ENCODE measurements at regions not wholly inside any gene's neighbourhood (a gene's known extent, or its start where the extent isn't known, plus 50 kb on each side); places are given as distances from the start of the nearest gene placed in this dataset.

DNA sequence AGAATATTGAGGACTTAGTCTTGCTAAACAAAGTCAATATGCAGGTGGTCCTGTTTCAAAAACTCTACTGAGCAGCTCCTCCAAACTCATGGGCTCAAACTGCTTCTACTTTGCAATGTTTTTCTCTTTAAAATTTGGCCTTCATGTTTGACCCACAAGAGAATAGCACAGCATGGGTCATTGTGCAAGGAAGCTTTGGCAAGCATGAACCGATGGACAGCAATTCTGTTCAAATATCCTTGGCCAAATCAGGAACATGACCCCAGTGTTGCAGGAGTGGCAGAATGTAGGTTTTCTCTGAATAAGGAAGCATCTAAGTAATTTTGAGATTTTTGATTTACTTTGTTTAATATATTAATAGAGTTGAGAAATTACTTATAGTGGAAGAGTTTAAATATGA, 477.9 kb downstream of the KCNJ3 start:
- H3K4me1 ChIP-seq (ENCODE audit: control insufficient read depth in 2 of 2, insufficient read depth in 2 of 2, low read length in 2 of 2) = no peaks in the 10 kb centered on the region
- no peaks in the 10 kb centered on the region for H3K9me3 ChIP-seq (ENCODE audit: control extremely low read depth in 1 of 3, control insufficient read depth in 2 of 3, insufficient read depth in 1 of 3, low read length in 2 of 3)
- no peak overlapping the region for H3K27ac Mint-ChIP-seq
- intact Hi-C loops (cut with micrococcal nuclease) = no loop called here
- H4K20me1 ChIP-seq (ENCODE audit: control insufficient read depth, insufficient read depth, low read length, poor library complexity, severe bottlenecking) = no peaks in the 10 kb centered on the region
- H3K4me3 ChIP-seq (ENCODE audit: control extremely low read depth in 1 of 5, extremely low read depth in 1 of 5, insufficient read depth in 1 of 5, low read depth in 2 of 5, low read length in 4 of 5) = no peak overlapping the region
- no peak for DNase-seq
- ChIA-PET CTCF (no interaction called here), POLR2A (interaction anchor here (0.6 kb wide), 1 partner anchor 1144 kb away, joined by 10 read pairs; no protein-coding TSS in a partner anchor)
- WGBS (ENCODE audit: insufficient coverage) = 100% methylated on average over 1 of the region's 1 CpG
- TF ChIP-seq EZH2 (IDR thresholded peaks at IDR 0.05; ENCODE audit: borderline replicate concordance, insufficient read depth, low read depth, low read length, poor library complexity, severe bottlenecking) = no peak
- TF ChIP-seq, protein P1, sequence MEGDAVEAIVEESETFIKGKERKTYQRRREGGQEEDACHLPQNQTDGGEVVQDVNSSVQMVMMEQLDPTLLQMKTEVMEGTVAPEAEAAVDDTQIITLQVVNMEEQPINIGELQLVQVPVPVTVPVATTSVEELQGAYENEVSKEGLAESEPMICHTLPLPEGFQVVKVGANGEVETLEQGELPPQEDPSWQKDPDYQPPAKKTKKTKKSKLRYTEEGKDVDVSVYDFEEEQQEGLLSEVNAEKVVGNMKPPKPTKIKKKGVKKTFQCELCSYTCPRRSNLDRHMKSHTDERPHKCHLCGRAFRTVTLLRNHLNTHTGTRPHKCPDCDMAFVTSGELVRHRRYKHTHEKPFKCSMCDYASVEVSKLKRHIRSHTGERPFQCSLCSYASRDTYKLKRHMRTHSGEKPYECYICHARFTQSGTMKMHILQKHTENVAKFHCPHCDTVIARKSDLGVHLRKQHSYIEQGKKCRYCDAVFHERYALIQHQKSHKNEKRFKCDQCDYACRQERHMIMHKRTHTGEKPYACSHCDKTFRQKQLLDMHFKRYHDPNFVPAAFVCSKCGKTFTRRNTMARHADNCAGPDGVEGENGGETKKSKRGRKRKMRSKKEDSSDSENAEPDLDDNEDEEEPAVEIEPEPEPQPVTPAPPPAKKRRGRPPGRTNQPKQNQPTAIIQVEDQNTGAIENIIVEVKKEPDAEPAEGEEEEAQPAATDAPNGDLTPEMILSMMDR (IDR thresholded peaks at IDR 0.05) = no peak
- H3K4me3 Mint-ChIP-seq = no peak overlapping the region
- H3K4me2 ChIP-seq (replicated peaks; ENCODE audit: low read depth, low read length, poor library complexity, severe bottlenecking) = no peak overlapping the region
- no peaks in the 10 kb centered on the region for H3K9me3 Mint-ChIP-seq (ENCODE audit: insufficient read depth)
- H3K9ac ChIP-seq (ENCODE audit: low read length) = no peak overlapping the region
- no peaks in the 10 kb centered on the region for H3K27me3 ChIP-seq (replicated peaks in 1 of 4; ENCODE audit: control extremely low read depth in 1 of 4, control insufficient read depth in 3 of 4, insufficient read depth in 4 of 4, low read length in 3 of 4)
- no peaks in the 10 kb centered on the region for H3K36me3 ChIP-seq (replicated peaks in 1 of 2; ENCODE audit: control extremely low read depth in 1 of 2, control insufficient read depth in 1 of 2, extremely low read depth in 1 of 2, insufficient read depth in 2 of 2, low read length in 1 of 2)
- ATAC-seq (ENCODE audit: low read depth) = no peak
- H2AFZ ChIP-seq (ENCODE audit: insufficient read depth, low read depth, low read length, poor library complexity, severe bottlenecking) = no peak overlapping the region
- no peaks in the 10 kb centered on the region for H3K27me3 Mint-ChIP-seq
- H3K79me2 ChIP-seq (ENCODE audit: control insufficient read depth, insufficient read depth, low read length) = no peaks in the 10 kb centered on the region
- no peak overlapping the region for H3K27ac ChIP-seq (ENCODE audit: low read length in 2 of 2)
- no peaks in the 10 kb centered on the region for H3K4me1 Mint-ChIP-seq

DNA sequence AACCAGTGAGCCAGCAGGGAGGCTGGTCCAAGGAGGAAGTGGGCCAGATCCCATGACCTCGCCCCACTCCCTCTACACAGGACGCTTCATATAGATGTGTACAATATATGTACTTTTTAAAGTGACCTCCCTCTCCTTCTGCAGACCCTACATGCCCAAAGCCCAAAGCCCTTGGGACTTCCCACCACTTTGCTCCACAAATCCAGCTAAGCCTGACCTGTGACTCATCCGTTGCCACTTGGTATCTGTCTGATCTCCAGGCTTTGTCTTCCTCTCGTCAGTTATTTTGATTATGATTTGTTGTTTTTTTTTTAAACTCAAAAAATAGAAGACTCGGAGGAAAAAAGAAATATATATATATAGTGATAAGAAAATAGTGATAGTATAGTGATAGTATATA, 470.8 kb downstream of the KCNJ3 start:
- WGBS (ENCODE audit: insufficient coverage) = no CpG with 5 or more reads among the region's 5 CpGs
- intact Hi-C loops (cut with micrococcal nuclease) = no loop called here
- no peak for ATAC-seq (ENCODE audit: low read depth)

More for the DNA sequence above, 470.8 kb downstream of the KCNJ3 start:
- ChIA-PET CTCF (no interaction called here), POLR2A (no interaction called here)
- Histone ChIP-seq H3K79me2 (ENCODE audit: control insufficient read depth, insufficient read depth, low read length) (no peaks in the 10 kb centered on the region), H3K9ac (ENCODE audit: low read length) (no peak overlapping the region), H2AFZ (ENCODE audit: insufficient read depth, low read depth, low read length, poor library complexity, severe bottlenecking) (no peak overlapping the region), H3K9me3 (ENCODE audit: control extremely low read depth in 1 of 3, control insufficient read depth in 2 of 3, insufficient read depth in 1 of 3, low read length in 2 of 3) (no peaks in the 10 kb centered on the region), H3K4me3 (ENCODE audit: control extremely low read depth in 1 of 5, extremely low read depth in 1 of 5, insufficient read depth in 1 of 5, low read depth in 2 of 5, low read length in 4 of 5) (no peak overlapping the region), H3K27ac (ENCODE audit: low read length in 2 of 2) (no peak overlapping the region), H4K20me1 (ENCODE audit: control insufficient read depth, insufficient read depth, low read length, poor library complexity, severe bottlenecking) (no peaks in the 10 kb centered on the region), H3K36me3 (replicated peaks in 1 of 2; ENCODE audit: control extremely low read depth in 1 of 2, control insufficient read depth in 1 of 2, extremely low read depth in 1 of 2, insufficient read depth in 2 of 2, low read length in 1 of 2) (no peaks in the 10 kb centered on the region), H3K27me3 (replicated peaks in 1 of 4; ENCODE audit: control extremely low read depth in 1 of 4, control insufficient read depth in 3 of 4, insufficient read depth in 4 of 4, low read length in 3 of 4) (no peaks in the 10 kb centered on the region), H3K4me1 (ENCODE audit: control insufficient read depth in 2 of 2, insufficient read depth in 2 of 2, low read length in 2 of 2) (no peaks in the 10 kb centered on the region), H3K4me2 (replicated peaks; ENCODE audit: low read depth, low read length, poor library complexity, severe bottlenecking) (no peak overlapping the region)
- TF ChIP-seq EZH2 (IDR thresholded peaks at IDR 0.05; ENCODE audit: borderline replicate concordance, insufficient read depth, low read depth, low read length, poor library complexity, severe bottlenecking) = no peak
- TF ChIP-seq, protein P1 (IDR thresholded peaks at IDR 0.05) = no peak
- H3K4me1 Mint-ChIP-seq = no peaks in the 10 kb centered on the region
- no peak for DNase-seq
- no peak overlapping the region for H3K27ac Mint-ChIP-seq
- no peak overlapping the region for H3K4me3 Mint-ChIP-seq
- no peaks in the 10 kb centered on the region for H3K9me3 Mint-ChIP-seq (ENCODE audit: insufficient read depth)
- no peaks in the 10 kb centered on the region for H3K27me3 Mint-ChIP-seq

Data from B cell (primary cell).